ENCODE measurements at regions not wholly inside any gene's neighbourhood (a gene's known extent, or its start where the extent isn't known, plus 50 kb on each side); places are given as distances from the start of the nearest gene placed in this dataset.

DNA sequence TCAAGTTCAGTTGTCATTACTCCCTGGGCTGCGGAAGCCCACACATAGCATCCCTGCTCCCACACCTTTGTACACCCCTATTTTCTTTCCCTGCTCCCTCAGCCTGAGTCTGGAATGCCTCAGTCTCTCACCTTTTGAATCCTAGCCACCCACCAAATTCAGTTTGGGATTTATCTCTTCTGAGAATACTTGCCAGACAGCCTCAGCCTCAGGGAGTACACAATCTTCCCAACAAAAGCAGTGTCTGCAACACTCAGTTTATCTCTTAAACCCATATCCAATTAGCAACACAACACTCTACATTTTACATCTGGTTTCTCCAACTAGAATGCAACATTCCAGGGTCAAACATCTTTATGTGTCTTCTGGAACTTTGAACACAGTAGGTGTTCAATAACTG lies 190.2 kb downstream of the GPAM start:
- TF ChIP-seq, protein P1, sequence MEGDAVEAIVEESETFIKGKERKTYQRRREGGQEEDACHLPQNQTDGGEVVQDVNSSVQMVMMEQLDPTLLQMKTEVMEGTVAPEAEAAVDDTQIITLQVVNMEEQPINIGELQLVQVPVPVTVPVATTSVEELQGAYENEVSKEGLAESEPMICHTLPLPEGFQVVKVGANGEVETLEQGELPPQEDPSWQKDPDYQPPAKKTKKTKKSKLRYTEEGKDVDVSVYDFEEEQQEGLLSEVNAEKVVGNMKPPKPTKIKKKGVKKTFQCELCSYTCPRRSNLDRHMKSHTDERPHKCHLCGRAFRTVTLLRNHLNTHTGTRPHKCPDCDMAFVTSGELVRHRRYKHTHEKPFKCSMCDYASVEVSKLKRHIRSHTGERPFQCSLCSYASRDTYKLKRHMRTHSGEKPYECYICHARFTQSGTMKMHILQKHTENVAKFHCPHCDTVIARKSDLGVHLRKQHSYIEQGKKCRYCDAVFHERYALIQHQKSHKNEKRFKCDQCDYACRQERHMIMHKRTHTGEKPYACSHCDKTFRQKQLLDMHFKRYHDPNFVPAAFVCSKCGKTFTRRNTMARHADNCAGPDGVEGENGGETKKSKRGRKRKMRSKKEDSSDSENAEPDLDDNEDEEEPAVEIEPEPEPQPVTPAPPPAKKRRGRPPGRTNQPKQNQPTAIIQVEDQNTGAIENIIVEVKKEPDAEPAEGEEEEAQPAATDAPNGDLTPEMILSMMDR (IDR thresholded peaks at IDR 0.05; ENCODE audit: borderline replicate concordance, insufficient read depth, low read depth, low read length) = no peak
- H3K4me3 ChIP-seq (ENCODE audit: low read depth, low read length) = no peak overlapping the region

DNA sequence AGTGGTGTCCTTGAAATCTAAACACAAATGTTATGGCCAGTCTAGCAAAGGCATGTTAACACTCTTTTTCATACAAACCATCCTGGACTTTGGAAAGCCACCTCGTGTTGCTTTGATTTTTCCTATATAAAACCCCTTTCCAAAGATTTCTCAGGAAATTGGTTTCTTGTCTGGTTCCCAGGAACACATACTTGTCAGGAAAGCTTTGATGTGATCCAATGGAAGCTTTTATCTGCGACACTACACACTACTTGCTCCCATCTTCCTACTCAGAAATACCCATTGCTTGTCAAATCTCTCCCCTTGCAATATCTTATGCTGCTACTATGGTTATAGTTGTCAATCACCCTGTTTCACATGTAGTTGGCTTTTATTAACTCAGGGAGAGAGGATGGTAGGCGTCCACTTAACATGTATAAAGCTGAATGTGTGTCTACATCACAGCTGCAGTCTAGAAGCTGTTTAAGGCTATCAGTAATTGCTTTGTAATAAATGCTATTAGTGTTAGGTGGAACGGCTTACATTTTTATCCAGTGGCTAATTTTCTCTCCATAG lies 189.6 kb downstream of the GPAM start:
- H3K4me3 ChIP-seq (ENCODE audit: low read depth, low read length) = no peak overlapping the region
- TF ChIP-seq, protein P1 (IDR thresholded peaks at IDR 0.05; ENCODE audit: borderline replicate concordance, insufficient read depth, low read depth, low read length) = no peak

DNA sequence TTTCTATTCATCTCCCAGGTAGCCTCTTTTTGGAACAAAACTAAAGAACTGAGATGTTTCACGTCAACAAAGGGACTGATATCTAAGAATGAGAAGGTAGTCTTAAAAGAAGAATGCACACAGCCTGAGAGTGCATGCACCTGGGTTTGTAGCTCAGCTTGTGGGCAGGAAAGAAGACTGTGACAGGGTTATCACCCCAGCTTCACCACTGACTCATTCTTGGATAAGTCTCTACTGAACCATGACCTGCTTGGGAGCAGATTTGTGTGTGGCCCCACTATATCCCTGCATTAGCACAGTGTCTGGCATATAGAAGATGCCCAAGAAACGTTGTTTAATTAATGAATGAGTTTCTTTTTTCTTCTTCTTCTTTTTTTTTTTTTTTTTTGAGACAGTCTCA lies 187.5 kb downstream of the GPAM start:
- no peak overlapping the region for H3K4me3 ChIP-seq (ENCODE audit: low read depth, low read length)
- TF ChIP-seq, protein P1 (IDR thresholded peaks at IDR 0.05; ENCODE audit: borderline replicate concordance, insufficient read depth, low read depth, low read length) = no peak

DNA sequence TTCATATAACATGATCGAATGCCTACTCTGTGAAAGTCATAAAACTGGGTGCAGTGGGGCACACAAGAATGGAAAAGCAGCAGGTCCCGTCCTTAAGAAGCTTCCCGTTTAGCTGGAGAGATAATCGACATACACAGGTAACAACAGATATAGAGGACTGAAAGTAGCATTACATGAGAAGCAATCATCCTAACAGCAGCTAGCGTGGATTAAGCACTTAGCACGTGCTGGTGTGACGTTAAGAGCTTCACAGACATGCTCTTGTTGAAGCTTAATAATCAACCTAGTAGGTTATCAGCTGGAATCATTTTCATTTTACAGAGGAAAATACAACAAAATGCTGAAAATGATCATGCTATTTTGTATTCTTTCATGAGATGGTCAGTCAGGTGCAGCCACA lies 184.8 kb downstream of the GPAM start:
- H3K4me3 ChIP-seq (ENCODE audit: low read depth, low read length) = no peak overlapping the region
- TF ChIP-seq, protein P1 (IDR thresholded peaks at IDR 0.05; ENCODE audit: borderline replicate concordance, insufficient read depth, low read depth, low read length) = no peak

DNA sequence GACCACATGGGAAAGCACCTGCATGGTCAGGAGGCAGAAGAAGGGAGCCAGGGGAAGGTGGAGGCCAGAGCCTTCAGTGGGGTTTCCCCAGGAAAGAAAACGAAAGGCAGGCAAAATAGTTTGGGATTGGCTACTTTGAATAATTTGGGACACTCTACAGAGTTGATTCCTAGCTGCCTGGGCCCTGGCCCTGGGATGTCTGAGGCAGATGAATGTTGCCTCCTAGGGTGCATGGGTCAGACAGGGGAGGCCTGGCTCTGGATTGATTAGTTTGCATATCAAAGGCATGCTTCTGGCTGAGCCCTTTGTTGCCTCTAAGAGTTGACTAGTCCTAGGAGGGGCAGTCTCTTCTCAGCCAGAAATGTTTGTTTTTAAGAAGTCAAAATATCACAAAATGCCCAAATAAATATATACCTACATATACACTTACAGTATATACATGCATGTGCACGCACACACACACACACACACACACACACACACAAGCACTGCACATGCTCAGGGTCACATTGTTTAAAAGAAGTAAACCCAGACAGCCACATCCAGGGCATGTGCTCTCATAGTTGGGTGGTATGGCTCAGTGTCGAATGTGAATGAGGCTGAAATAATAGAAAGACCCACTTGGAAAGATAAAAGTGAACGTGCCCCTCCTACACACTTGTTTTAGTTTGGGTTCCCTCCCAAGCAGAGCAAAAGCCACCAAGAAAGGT lies 184.2 kb downstream of the GPAM start:
- TF ChIP-seq, protein P1 (IDR thresholded peaks at IDR 0.05; ENCODE audit: borderline replicate concordance, insufficient read depth, low read depth, low read length) = no peak
- H3K4me3 ChIP-seq (ENCODE audit: low read depth, low read length) = no peak overlapping the region

DNA sequence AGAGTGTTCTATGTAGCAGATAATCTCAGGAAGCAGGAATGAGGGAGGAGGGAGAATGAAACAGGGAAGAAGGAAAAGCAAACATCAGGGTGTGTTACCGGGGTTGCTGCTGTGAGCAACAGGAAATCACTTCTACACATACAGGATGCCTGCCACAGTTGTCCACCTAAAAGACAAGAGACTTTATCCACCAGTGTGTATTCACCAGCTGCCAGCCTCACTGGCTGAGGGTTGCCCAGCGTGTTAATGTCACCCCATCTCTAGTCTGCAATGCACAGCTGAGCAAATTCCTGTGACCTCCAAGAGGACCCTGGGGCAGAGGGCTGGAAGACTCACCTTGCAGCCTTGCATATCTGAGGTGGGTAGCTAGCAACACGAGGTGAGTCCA lies 183.7 kb downstream of the GPAM start:
- H3K4me3 ChIP-seq (ENCODE audit: low read depth, low read length) = no peak overlapping the region
- TF ChIP-seq, protein P1 (IDR thresholded peaks at IDR 0.05; ENCODE audit: borderline replicate concordance, insufficient read depth, low read depth, low read length) = no peak

DNA sequence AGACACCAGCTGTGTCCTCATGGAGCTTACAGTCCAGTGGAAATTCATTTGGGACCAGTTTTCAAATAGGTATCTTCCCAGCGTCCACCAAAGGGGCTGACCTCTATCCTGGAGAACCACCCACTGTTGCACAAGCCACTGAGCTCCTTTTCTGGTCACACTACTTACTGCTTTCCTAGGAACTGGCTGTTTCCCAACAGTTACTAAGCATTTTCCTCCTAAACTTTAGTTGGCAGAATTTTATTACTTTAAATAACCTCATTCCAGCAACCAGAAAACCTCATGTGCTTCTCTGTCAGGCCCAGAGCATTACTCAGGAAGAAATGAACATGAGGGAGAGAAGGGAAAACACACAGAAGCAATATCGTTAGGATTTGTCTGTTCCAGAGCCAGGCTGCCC lies 183.1 kb downstream of the GPAM start:
- no peak overlapping the region for H3K4me3 ChIP-seq (ENCODE audit: low read depth, low read length)
- TF ChIP-seq, protein P1 (IDR thresholded peaks at IDR 0.05; ENCODE audit: borderline replicate concordance, insufficient read depth, low read depth, low read length) = no peak
